IMR-90 (cell line): ENCODE measurements at regions not wholly inside any gene's neighbourhood (a gene's known extent, or its start where the extent isn't known, plus 50 kb on each side); places are given as distances from the start of the nearest gene placed in this dataset.

Experiments used
- ATAC-seq: fragments of 200-7000 bp; cut with Tn5 transposase; 2 replicates; pipeline ENCODE4 v1.9.1; 2020; ENCODE audit warnings: low read depth, mild to moderate bottlenecking, moderate library complexity
- BruUV-seq: library from RNA; stranded (reverse); fragments of 400-500 nt; replicated peaks from 2 replicates; lab custom pipeline; 2021; lab: Mats Ljungman, UMichigan
- CTCF ChIA-PET: fragments of 300-600 bp; formaldehyde crosslinking; extraction: SDS; loops from one replicate; lab custom pipeline; 2021; ENCODE audit warnings: antibody characterized with exemption; lab: Yijun Ruan, JAX
- POLR2A ChIA-PET: fragments of 300-600 bp; sonication (Branson Sonifier 250); formaldehyde crosslinking; loops from one replicate; lab custom pipeline; 2022; ENCODE audit warnings: antibody characterized with exemption; ENCODE audit not compliant: unreplicated experiment; lab: Charles Lee
- DNase-seq: peaks from one replicate; pipeline ENCODE4 v3.0.0; 2013
- H2AFZ ChIP-seq: replicated peaks from 2 replicates; pipeline ENCODE3; 2013; ENCODE audit warnings: low read length, mild to moderate bottlenecking; ENCODE audit not compliant: poor library complexity
- H2AK5ac ChIP-seq: 2 replicates; pipeline ENCODE4 v1.6.1; 2013; ENCODE audit warnings: low read depth, low read length, inconsistent platforms
- H2AK9ac ChIP-seq: replicated peaks from 2 replicates; pipeline ENCODE3; 2013; ENCODE audit warnings: mild to moderate bottlenecking, low read depth, low read length, moderate library complexity; ENCODE audit not compliant: poor library complexity
- H2BK120ac ChIP-seq: 2 replicates; pipeline ENCODE4 v1.6.1; 2013; ENCODE audit warnings: low read depth, low read length, inconsistent platforms
- H2BK15ac ChIP-seq: 3 replicates; pipeline ENCODE4 v1.6.1; 2013; ENCODE audit warnings: low read depth, low read length, inconsistent platforms
- H2BK20ac ChIP-seq: 2 replicates; pipeline ENCODE4 v1.6.1; 2013; ENCODE audit warnings: low read depth, mild to moderate bottlenecking, inconsistent platforms, low read length, moderate library complexity
- H2BK5ac ChIP-seq: 2 replicates; pipeline ENCODE4 v1.6.1; 2013; ENCODE audit warnings: mild to moderate bottlenecking, low read depth, low read length, inconsistent platforms; ENCODE audit not compliant: poor library complexity, severe bottlenecking
- H3K14ac ChIP-seq: replicated peaks from 2 replicates; pipeline ENCODE4 v1.6.1; 2013; ENCODE audit warnings: low read depth, low read length, inconsistent platforms
- H3K18ac ChIP-seq: 2 replicates; pipeline ENCODE4 v1.6.1; 2013; ENCODE audit warnings: low read depth, low read length, control low read depth
- H3K23ac ChIP-seq: 2 replicates; pipeline ENCODE4 v1.6.1; 2013; ENCODE audit warnings: low read depth, low read length, inconsistent platforms
- H3K27ac ChIP-seq: 2 replicates; pipeline ENCODE4 v1.5.1; 2013; ENCODE audit warnings: mild to moderate bottlenecking, control low read depth, low read length; ENCODE audit not compliant: insufficient read depth
- H3K27me3 ChIP-seq: 2 replicates; pipeline ENCODE4 v1.6.1; 2013; ENCODE audit warnings: low read length; ENCODE audit not compliant: control insufficient read depth, insufficient read depth
- H3K36me3 ChIP-seq: 2 replicates; pipeline ENCODE4 v1.6.1; 2013; ENCODE audit warnings: low read length, mixed read lengths; ENCODE audit not compliant: control insufficient read depth, insufficient read depth
- H3K4ac ChIP-seq: 2 replicates; pipeline ENCODE4 v1.6.1; 2013; ENCODE audit warnings: low read depth, low read length, inconsistent platforms
- H3K4me1 ChIP-seq: 2 replicates; pipeline ENCODE4 v1.6.1; 2013; ENCODE audit warnings: low read length, mixed read lengths; ENCODE audit not compliant: control insufficient read depth, insufficient read depth
- H3K4me2 ChIP-seq: 2 replicates; pipeline ENCODE4 v1.6.1; 2013; ENCODE audit warnings: low read depth, mild to moderate bottlenecking, control low read depth, low read length, moderate library complexity
- H3K4me3 ChIP-seq: 2 replicates; pipeline ENCODE4 v1.5.1; 2013; ENCODE audit warnings: low read depth, mild to moderate bottlenecking, control low read depth, low read length, moderate library complexity; ENCODE audit not compliant: insufficient read depth
- H3K56ac ChIP-seq: 2 replicates; pipeline ENCODE4 v1.6.1; 2013; ENCODE audit warnings: low read length, inconsistent platforms; ENCODE audit not compliant: insufficient read depth; ENCODE audit errors: extremely low read depth
- H3K79me1 ChIP-seq, 2 experiments: 2 replicates each; pipeline ENCODE4 v1.6.1; 2013; ENCODE audit warnings: low read length in 2 of 2, inconsistent platforms in 1 of 2, low read depth in 1 of 2
- H3K9ac ChIP-seq: 2 replicates; pipeline ENCODE4 v1.6.1; 2013; ENCODE audit warnings: low read depth, low read length, control low read depth
- H3K9me1 ChIP-seq: 2 replicates; pipeline ENCODE4 v1.6.1; 2013; ENCODE audit warnings: low read length, inconsistent platforms; ENCODE audit not compliant: insufficient read depth
- H3K9me3 ChIP-seq: 2 replicates; pipeline ENCODE4 v1.6.1; 2013; ENCODE audit warnings: low read length; ENCODE audit not compliant: control insufficient read depth, insufficient read depth
- H4K20me1 ChIP-seq: 2 replicates; pipeline ENCODE4 v1.6.1; 2013; ENCODE audit warnings: low read length, inconsistent platforms; ENCODE audit not compliant: insufficient read depth
- H4K5ac ChIP-seq: 2 replicates; pipeline ENCODE4 v1.6.1; 2013; ENCODE audit warnings: mild to moderate bottlenecking, low read depth, low read length, control low read depth
- H4K8ac ChIP-seq, 2 experiments: 2 replicates each; pipeline ENCODE4 v1.6.1; 2013; ENCODE audit warnings: low read depth in 2 of 2, low read length in 2 of 2, control low read depth in 1 of 2, inconsistent platforms in 1 of 2
- H4K91ac ChIP-seq: 2 replicates; pipeline ENCODE4 v1.6.1; 2013; ENCODE audit warnings: low read depth, low read length, inconsistent platforms; ENCODE audit not compliant: insufficient read depth
- BHLHE40 ChIP-seq: fragments of 150-350 bp; IDR thresholded peaks from 2 replicates; pipeline ENCODE4 v1.6.1; 2016; ENCODE audit warnings: mild to moderate bottlenecking, low read depth, low read length
- CEBPB ChIP-seq: IDR thresholded peaks from 2 replicates; pipeline ENCODE4 v1.6.1; 2012; ENCODE audit warnings: low read depth, low read length, improper control_type of control experiment
- CHD1 ChIP-seq: IDR thresholded peaks from 2 replicates; pipeline ENCODE4 v1.6.1; 2012; ENCODE audit warnings: low read depth, low read length, improper control_type of control experiment
- FOS ChIP-seq: fragments of 150-350 bp; IDR thresholded peaks from 2 replicates; pipeline ENCODE4 v1.6.1; 2016; ENCODE audit warnings: low read depth, low read length
- MAFK ChIP-seq: IDR thresholded peaks from 2 replicates; pipeline ENCODE4 v1.6.1; 2012; ENCODE audit warnings: low read depth, low read length, improper control_type of control experiment
- MAZ ChIP-seq: IDR thresholded peaks from 2 replicates; pipeline ENCODE4 v1.6.1; 2012; ENCODE audit warnings: low read depth, mild to moderate bottlenecking, low read length, improper control_type of control experiment, moderate library complexity, borderline replicate concordance
- MXI1 ChIP-seq: IDR thresholded peaks from 2 replicates; pipeline ENCODE4 v1.6.1; 2012; ENCODE audit warnings: low read depth, mild to moderate bottlenecking, low read length, moderate library complexity, borderline replicate concordance
- NFE2L2 ChIP-seq: fragments of 150-350 bp; IDR thresholded peaks from 2 replicates; pipeline ENCODE4 v1.6.1; 2016; ENCODE audit warnings: low read depth, mild to moderate bottlenecking, low read length
- POLR2A ChIP-seq: IDR thresholded peaks from 2 replicates; pipeline ENCODE4 v1.6.1; 2012; ENCODE audit warnings: mild to moderate bottlenecking, low read depth, low read length
- RAD21 ChIP-seq: IDR thresholded peaks from 2 replicates; pipeline ENCODE4 v1.6.1; 2012; ENCODE audit warnings: low read length, improper control_type of control experiment
- RCOR1 ChIP-seq: IDR thresholded peaks from 2 replicates; pipeline ENCODE4 v1.6.1; 2012; ENCODE audit warnings: mild to moderate bottlenecking, low read length, improper control_type of control experiment; ENCODE audit not compliant: insufficient replicate concordance
- RFX5 ChIP-seq: IDR thresholded peaks from 2 replicates; pipeline ENCODE4 v1.8.0; 2012; ENCODE audit warnings: low read depth, mild to moderate bottlenecking, low read length, moderate library complexity
- SMC3 ChIP-seq: fragments of 150-350 bp; IDR thresholded peaks from 2 replicates; pipeline ENCODE4 v1.6.1; 2016; ENCODE audit warnings: low read depth, mild to moderate bottlenecking, antibody characterized with exemption, low read length, moderate library complexity
- WGBS, 2 experiments: methylation state at CpG; one replicate each; pipeline versions ENCODE4 v1.1.5 to v1.1.7; 2013; ENCODE audit warnings: missing lambda C conversion rate in 2 of 2; ENCODE audit not compliant: insufficient read length in 1 of 2; ENCODE audit errors: extremely low coverage in 2 of 2; 5-methylcytosine and 5-hydroxymethylcytosine counted together
- dilution Hi-C: fragments of 300-500 bp; cut with HindIII; formaldehyde crosslinking; loops from one replicate; pipeline ENCODE4 v1.14.3; 2018; ENCODE audit warnings: low sequenced_read_pairs; ENCODE audit not compliant: unreplicated experiment
- in situ Hi-C: fragments of 300-500 bp; cut with MboI; formaldehyde crosslinking; loops from 3 replicates; pipeline ENCODE4 v1.14.3; 2019; ENCODE audit warnings: low sequenced_read_pairs, inconsistent platforms, mixed read lengths
- intact Hi-C: fragments of 100-400 bp; cut with micrococcal nuclease; formaldehyde crosslinking; loops from 2 replicates; pipeline ENCODE4 v1.10.0; 2022
- TF ChIP-seq, protein P1 (sequence below): conservative IDR thresholded peaks from 2 replicates; pipeline ENCODE4 v1.5.1; 2012; ENCODE audit warnings: mild to moderate bottlenecking, low read depth, low read length, improper control_type of control experiment
- TF ChIP-seq, protein P2 (sequence below): fragments of 150-350 bp; IDR thresholded peaks from 2 replicates; pipeline ENCODE4 v1.6.1; 2017; ENCODE audit warnings: mild to moderate bottlenecking, antibody characterized with exemption, low read length, low read depth
- TF ChIP-seq, protein P3 (sequence below): fragments of 150-350 bp; IDR thresholded peaks from 2 replicates; pipeline ENCODE4 v1.6.1; 2016; ENCODE audit warnings: low read depth, mild to moderate bottlenecking, low read length, moderate library complexity, borderline replicate concordance

DNA sequence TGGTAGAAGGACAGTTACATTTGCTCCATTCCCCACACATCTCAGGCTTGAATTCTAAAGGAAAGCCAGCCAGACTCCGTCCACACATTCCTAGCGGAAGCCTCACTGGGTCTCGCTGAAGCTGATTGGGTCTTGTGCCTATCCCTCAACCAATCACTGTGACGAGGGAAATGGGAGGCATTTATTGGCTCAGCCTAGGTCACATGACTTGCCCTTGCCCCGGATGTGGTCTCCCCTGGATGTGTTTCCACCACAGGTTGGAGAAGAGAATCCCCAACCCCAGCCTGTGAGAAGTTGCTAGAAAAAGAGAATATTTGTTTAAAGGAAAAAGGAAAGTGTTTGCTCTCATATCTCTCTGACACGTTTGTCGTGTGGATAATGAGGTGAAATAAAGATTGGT is 93.4 kb downstream of the C12orf75 start:
- H3K36me3 ChIP-seq = no peaks in the 10 kb centered on the region
- no peak overlapping the region for H3K4ac ChIP-seq
- H3K4me3 ChIP-seq = no peak overlapping the region
- H2AFZ ChIP-seq = no peak overlapping the region
- POLR2A ChIA-PET = no interaction called here
- H2AK9ac ChIP-seq = no peak overlapping the region
- dilution Hi-C loops = no loop called here
- H4K91ac ChIP-seq = no peak overlapping the region
- no peak overlapping the region for H3K9ac ChIP-seq
- H3K18ac ChIP-seq = no peak overlapping the region
- no peak overlapping the region for H2BK5ac ChIP-seq
- no peak overlapping the region for H2BK15ac ChIP-seq
- no TSS peak for BruUV-seq
- H3K23ac ChIP-seq = no peak overlapping the region
- H3K79me1 ChIP-seq = no peaks in the 10 kb centered on the region
- no peaks in the 10 kb centered on the region; the same call in none of the 2 replicates for H3K4me1 ChIP-seq
- H3K27me3 ChIP-seq = no peaks in the 10 kb centered on the region
- in situ Hi-C loops = loop anchor here (5.0 to 25.0 kb wide), 3 partner anchors 708 to 938 kb away; partner anchors contain the start of gene POLR3B
- no peak overlapping the region for H3K27ac ChIP-seq
- no peak overlapping the region for H3K14ac ChIP-seq
- WGBS, 2 experiments = 95% methylated on average over 4 of the region's 7 CpGs; no CpG with 5 or more reads in 1 of the 2 experiments
- H2AK5ac ChIP-seq = no peak overlapping the region
- DNase-seq (no peak), ATAC-seq (no peak)
- no peak overlapping the region for H3K4me2 ChIP-seq
- CTCF ChIA-PET = no interaction called here
- H4K5ac ChIP-seq = no peak overlapping the region
- no peaks in the 10 kb centered on the region; the same call in 1 of the 2 replicates for H3K9me1 ChIP-seq
- H3K9me3 ChIP-seq = no peaks in the 10 kb centered on the region
- no peak overlapping the region for H2BK120ac ChIP-seq
- intact Hi-C loops = loop anchor here (5.0 to 10.0 kb wide), 2 partner anchors 658 to 931 kb away; partner anchors contain the start of gene POLR3B
- H4K8ac ChIP-seq = no peak overlapping the region
- no peak overlapping the region for H3K56ac ChIP-seq
- TF ChIP-seq, protein P1, sequence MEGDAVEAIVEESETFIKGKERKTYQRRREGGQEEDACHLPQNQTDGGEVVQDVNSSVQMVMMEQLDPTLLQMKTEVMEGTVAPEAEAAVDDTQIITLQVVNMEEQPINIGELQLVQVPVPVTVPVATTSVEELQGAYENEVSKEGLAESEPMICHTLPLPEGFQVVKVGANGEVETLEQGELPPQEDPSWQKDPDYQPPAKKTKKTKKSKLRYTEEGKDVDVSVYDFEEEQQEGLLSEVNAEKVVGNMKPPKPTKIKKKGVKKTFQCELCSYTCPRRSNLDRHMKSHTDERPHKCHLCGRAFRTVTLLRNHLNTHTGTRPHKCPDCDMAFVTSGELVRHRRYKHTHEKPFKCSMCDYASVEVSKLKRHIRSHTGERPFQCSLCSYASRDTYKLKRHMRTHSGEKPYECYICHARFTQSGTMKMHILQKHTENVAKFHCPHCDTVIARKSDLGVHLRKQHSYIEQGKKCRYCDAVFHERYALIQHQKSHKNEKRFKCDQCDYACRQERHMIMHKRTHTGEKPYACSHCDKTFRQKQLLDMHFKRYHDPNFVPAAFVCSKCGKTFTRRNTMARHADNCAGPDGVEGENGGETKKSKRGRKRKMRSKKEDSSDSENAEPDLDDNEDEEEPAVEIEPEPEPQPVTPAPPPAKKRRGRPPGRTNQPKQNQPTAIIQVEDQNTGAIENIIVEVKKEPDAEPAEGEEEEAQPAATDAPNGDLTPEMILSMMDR = no peak
- TF ChIP-seq, protein P2, sequence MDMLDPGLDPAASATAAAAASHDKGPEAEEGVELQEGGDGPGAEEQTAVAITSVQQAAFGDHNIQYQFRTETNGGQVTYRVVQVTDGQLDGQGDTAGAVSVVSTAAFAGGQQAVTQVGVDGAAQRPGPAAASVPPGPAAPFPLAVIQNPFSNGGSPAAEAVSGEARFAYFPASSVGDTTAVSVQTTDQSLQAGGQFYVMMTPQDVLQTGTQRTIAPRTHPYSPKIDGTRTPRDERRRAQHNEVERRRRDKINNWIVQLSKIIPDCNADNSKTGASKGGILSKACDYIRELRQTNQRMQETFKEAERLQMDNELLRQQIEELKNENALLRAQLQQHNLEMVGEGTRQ = no peak
- no peak for TF ChIP-seq MAFK
- TF ChIP-seq, protein P3, sequence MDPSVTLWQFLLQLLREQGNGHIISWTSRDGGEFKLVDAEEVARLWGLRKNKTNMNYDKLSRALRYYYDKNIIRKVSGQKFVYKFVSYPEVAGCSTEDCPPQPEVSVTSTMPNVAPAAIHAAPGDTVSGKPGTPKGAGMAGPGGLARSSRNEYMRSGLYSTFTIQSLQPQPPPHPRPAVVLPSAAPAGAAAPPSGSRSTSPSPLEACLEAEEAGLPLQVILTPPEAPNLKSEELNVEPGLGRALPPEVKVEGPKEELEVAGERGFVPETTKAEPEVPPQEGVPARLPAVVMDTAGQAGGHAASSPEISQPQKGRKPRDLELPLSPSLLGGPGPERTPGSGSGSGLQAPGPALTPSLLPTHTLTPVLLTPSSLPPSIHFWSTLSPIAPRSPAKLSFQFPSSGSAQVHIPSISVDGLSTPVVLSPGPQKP = no peak
- no peak for TF ChIP-seq SMC3
- no peak for TF ChIP-seq CEBPB
- TF ChIP-seq RCOR1 = no peak
- no peak for TF ChIP-seq RAD21
- no peak for TF ChIP-seq POLR2A
- no peak for TF ChIP-seq NFE2L2
- TF ChIP-seq CHD1 = no peak
- no peak for TF ChIP-seq BHLHE40
- TF ChIP-seq RFX5 = no peak
- no peak for TF ChIP-seq MXI1
- TF ChIP-seq MAZ = no peak
- no peak for TF ChIP-seq FOS
- no peaks in the 10 kb centered on the region for H4K20me1 ChIP-seq
- no peak overlapping the region for H2BK20ac ChIP-seq
